ENCODE measurements at regions not wholly inside any gene's neighbourhood (a gene's known extent, or its start where the extent isn't known, plus 50 kb on each side); places are given as distances from the start of the nearest gene placed in this dataset.

DNA sequence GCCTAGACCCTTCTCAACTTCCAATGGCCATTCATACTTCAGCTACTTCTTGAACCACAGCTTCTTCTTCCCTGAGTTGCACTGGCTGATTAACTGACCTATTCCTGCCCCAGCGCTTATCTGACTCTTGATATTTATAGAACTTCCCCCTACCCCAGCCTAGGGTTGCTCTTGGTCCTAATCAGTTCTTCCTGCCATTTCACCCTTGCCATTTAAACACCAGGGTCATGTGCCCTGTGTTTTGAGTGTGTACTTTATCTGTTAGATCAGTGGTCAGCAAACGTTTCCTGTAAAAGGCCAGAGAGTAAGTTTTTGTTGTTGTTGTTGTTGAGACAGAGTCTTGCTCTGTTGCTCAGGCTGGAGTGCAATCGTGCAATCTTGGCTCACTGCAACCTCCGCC, 82.4 kb upstream of the COX10 start:
- DNase-seq (ENCODE audit: low read depth, low spot score): no peak

GRCh38 chr17:13989138-13989537, 80.2 kb upstream of the COX10 start:
- DNase-seq (ENCODE audit: low read depth, low spot score): no peak

- DNase-seq (ENCODE audit: low read depth, low spot score): no peak
These were observed 76.2 kb upstream of the COX10 start for GRCh38 chr17:13993106-13993505.

DNA sequence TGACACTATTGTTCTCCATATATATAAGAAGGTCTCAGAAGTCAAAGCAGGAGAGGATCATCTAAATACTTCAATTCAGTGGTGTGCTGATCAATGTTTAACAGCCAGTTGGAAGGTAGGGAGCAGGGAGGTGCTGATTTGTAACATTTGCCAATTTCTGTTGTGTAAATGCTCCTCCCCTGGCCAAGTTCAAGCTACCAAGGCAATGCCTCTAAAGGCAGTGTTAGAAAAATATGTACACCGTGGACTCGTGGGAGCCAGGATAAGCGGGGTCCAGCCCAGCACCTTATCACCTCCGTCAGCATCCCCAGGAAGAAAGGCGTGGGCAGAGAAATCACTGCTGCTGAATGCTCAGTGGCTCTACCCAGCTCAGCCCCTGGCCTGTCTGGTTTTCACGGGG, 75.3 kb upstream of the COX10 start:
- no peak for DNase-seq (ENCODE audit: low read depth, low spot score)

GRCh38 chr17:13995856-13996271, 73.4 kb upstream of the COX10 start:
- DNase-seq (ENCODE audit: low read depth, low spot score): no peak

- DNase-seq (ENCODE audit: low read depth, low spot score): no peak
These were observed 73.0 kb upstream of the COX10 start for GRCh38 chr17:13996276-13996675.

GRCh38 chr17:13996748-13997147, 72.6 kb upstream of the COX10 start:
- DNase-seq (ENCODE audit: low read depth, low spot score): no peak

DNA sequence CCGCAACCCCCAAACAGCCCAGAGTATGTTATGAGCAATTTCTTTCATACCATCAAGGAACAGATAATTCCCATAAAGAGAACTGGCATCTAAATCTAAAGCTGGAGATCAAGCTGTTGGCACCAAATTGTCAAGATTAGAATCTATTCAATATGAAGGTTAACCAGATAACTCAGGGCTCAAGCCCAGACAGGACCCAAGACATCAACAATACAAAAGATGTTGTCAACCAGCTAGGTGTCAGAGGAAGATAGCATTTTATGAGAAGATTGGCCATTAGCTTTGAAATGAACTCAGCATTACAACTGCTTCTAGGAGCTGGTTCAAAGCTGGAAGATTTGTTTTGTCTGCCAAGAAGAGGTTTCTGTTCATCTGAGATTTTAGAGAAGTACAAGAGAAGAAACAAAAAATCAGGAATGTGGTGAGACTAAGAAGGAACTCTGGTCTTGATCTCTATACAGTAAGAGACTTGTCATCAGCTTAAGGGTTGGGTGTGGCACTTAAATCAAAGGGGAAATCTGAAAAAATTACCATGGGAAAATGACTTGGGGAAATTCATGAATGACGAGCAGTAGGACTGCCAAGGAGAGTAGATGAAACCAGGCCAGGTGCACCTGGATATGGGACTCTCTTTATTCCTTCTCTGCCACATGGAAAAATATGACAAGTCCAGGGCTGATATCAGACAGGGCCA, 64.2 kb upstream of the COX10 start:
- no peak for DNase-seq (ENCODE audit: low read depth, low spot score)

DNA sequence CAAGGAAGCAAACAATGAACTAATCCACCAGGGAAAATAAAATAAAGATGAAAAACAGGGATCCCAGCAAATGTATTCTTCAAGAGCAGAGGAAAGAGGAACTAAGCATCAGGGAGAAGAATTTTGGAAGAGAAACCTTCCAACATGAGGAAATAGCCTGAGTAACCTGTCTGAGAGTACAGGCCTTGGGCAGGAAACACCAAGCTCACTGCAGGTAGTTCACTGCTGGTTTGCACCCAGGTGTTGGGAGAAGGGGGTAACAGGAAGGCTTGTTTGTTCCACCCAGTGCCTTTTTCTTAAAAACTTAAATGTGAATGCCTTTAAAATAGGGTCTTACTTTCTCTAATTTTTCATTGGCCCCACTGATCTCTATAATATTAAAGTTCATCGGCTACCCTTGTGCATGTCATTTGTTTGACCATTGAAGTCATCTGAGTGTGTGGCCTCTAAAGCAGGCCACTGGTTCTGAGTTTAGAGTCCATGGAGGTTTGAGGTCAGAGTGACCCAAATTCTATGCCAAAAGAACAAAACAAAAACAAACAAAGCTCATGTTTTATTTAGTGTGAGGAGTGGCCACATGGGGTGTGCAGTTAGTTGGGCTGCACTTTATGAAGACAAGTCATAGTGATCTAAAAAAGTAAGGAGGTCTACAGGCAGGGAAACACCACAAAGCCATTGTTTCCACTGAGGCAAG, 62.9 kb upstream of the COX10 start:
- DNase-seq (ENCODE audit: low read depth, low spot score): no peak

GRCh38 chr17:14007951-14008350, 61.4 kb upstream of the COX10 start:
- DNase-seq (ENCODE audit: low read depth, low spot score): no peak

GRCh38 chr17:14011036-14011692, 58.1 kb upstream of the COX10 start:
- DNase-seq (ENCODE audit: low read depth, low spot score): no peak

DNA sequence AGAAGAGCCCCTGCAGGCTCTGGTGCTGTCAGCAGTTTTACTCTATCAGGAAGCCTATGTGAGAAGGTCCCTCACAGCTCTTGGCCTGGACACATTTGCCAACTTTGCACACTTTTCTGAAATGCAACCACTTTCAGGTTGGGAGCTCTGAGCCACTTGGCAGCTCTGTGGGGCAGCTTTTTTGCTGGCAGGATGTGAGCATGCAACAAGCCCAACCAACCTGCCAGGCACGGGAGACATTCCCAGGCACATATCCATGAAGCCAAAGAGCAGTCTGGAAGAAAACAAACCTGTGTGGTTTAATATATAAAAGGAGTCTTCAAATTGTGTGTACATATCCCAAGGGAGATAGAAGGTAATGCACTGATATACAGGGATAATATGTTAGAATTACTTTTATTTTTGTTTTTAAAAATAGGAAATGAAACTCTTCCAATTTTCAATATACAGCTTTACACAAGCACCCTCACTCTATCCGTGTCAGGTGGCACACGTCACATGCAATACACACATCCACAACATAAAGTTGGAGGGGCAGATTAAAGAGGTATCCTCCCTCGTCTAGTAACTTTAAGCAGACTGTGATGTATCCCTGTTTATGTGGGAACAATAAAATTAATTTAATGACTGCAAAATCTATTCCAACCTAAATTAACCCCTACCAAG, 57.4 kb upstream of the COX10 start:
- DNase-seq (ENCODE audit: low read depth, low spot score): no peak

- no peak for DNase-seq (ENCODE audit: low read depth, low spot score)
These were observed 54.6 kb upstream of the COX10 start for GRCh38 chr17:14014657-14015056.

- no peak for DNase-seq (ENCODE audit: low read depth, low spot score)
These were observed 54.0 kb upstream of the COX10 start for GRCh38 chr17:14015271-14015670.

GRCh38 chr17:14016858-14017257, 52.4 kb upstream of the COX10 start:
- DNase-seq (ENCODE audit: low read depth, low spot score): no peak

DNA sequence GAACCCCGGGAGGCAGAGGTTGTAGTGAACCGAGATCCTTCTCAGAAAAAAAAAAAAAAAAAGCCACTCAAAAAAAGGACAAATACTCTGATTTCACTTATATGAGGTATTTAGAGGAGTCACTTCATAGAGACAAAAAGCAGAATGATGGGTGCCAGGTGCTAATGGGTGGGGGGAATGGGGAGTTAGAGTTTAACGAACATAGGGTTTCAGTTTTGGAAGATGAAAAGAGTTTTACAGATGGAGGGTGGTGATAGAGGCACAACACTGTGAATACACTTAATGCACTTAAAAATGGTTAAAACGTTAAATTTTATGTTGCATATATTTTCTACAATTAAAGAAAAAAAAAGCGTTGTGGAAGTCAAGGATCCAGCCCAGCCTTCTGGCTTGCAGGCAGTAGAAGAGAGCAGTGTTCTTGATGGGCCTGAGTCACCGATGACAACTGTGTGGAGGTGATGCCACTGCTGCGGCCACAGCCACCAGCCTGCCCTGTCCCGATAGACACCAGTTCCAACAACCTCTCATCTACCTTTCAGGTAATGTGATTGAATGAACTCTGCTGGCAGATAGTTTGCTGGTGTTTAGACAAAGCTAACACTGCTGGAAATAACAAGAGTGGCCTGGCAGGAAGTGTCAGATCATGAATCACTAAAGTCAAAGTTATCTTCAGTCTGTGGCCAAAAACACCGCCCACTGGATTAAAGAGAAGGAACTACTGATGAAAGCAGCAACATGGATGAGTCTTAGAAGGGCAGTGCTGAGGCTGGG, 49.9 kb upstream of the COX10 start:
- no peak for DNase-seq (ENCODE audit: low read depth, low spot score)
